ENCODE measurements at regions not wholly inside any gene's neighbourhood (a gene's known extent, or its start where the extent isn't known, plus 50 kb on each side); places are given as distances from the start of the nearest gene placed in this dataset.

- TF ChIP-seq POLR2AphosphoS5 (IDR thresholded peaks at IDR 0.05), result no peak
- TF ChIP-seq EP300 (IDR thresholded peaks at IDR 0.05), result no peak
- TF ChIP-seq POLR2A (IDR thresholded peaks at IDR 0.05), result no peak
- TF ChIP-seq CTCF (IDR thresholded peaks at IDR 0.05), result no peak
Measured at GRCh38 chr14:65252482-65253255, 150.4 kb upstream of the MAX start.

GRCh38 chr14:65255029-65255545 lies 152.8 kb upstream of the MAX start:
- Histone ChIP-seq H3K4me3 (no peak overlapping the region), H3K27me3 (no peaks in the 10 kb centered on the region), H3K27ac (no peak overlapping the region), H3K4me1 (peaks cover 0 to 8% (median 2%) of the 10 kb centered on the region in 4 donors), H3K9me3 (peaks cover 0 to 5% (median 0%) of the 10 kb centered on the region in 4 donors), H3K36me3 (no peaks in the 10 kb centered on the region)
- ATAC-seq (ENCODE audit: low FRiP score in 2 of 2), result no peak
- TF ChIP-seq POLR2AphosphoS5 (IDR thresholded peaks at IDR 0.05), result no peak
- TF ChIP-seq EP300 (IDR thresholded peaks at IDR 0.05), result no peak
- no peak for TF ChIP-seq POLR2A (IDR thresholded peaks at IDR 0.05)
- no peak for TF ChIP-seq CTCF (IDR thresholded peaks at IDR 0.05)
- DNase-seq, result no peak
- 77% methylated on average over 5 of the region's 5 CpGs for WGBS, 2 donors

More at GRCh38 chr14:65252482-65253255, 150.4 kb upstream of the MAX start:
- no peak overlapping the region for H3K4me3 ChIP-seq
- DNase-seq (no peak), ATAC-seq (ENCODE audit: low FRiP score in 2 of 2) (no peak)
- H3K36me3 ChIP-seq, result no peaks in the 10 kb centered on the region
- H3K9me3 ChIP-seq, result no peaks in the 10 kb centered on the region
- WGBS, 2 donors, result 0 to 100% methylated on average over 1 of the region's 1 CpG
- no peaks in the 10 kb centered on the region for H3K27me3 ChIP-seq
- peaks cover 0 to 10% (median 2%) of the 10 kb centered on the region in 4 donors for H3K4me1 ChIP-seq
- no peak overlapping the region for H3K27ac ChIP-seq

GRCh38 chr14:65255583-65256461 lies 153.5 kb upstream of the MAX start:
- no peak for TF ChIP-seq POLR2AphosphoS5 (IDR thresholded peaks at IDR 0.05)
- no peak for TF ChIP-seq POLR2A (IDR thresholded peaks at IDR 0.05)
- TF ChIP-seq CTCF (IDR thresholded peaks at IDR 0.05), result no peak
- TF ChIP-seq EP300 (IDR thresholded peaks at IDR 0.05), result no peak
- Histone ChIP-seq H3K9me3 (peaks cover 0 to 5% (median 0%) of the 10 kb centered on the region in 4 donors), H3K4me3 (no peak overlapping the region), H3K4me1 (peaks cover 0 to 6% (median 2%) of the 10 kb centered on the region in 4 donors), H3K27me3 (no peaks in the 10 kb centered on the region), H3K36me3 (no peaks in the 10 kb centered on the region), H3K27ac (no peak overlapping the region)
- ATAC-seq (ENCODE audit: low FRiP score in 2 of 2) (no peak), DNase-seq (peak in 1 of 2 donors; percentile 71)
- WGBS, 2 donors, result 52 to 68% methylated on average over 8 of the region's 8 CpGs

- ATAC-seq (ENCODE audit: low FRiP score in 2 of 2), result no peak
- H3K4me3 ChIP-seq, result no peak overlapping the region
- WGBS, 2 donors, result 88 to 98% methylated on average over 4 of the region's 4 CpGs
- H3K27me3 ChIP-seq, result no peaks in the 10 kb centered on the region
- no peak for DNase-seq
- H3K4me1 ChIP-seq, result peaks cover 0 to 3% (median 0%) of the 10 kb centered on the region in 4 donors
- H3K36me3 ChIP-seq, result no peaks in the 10 kb centered on the region
- H3K9me3 ChIP-seq, result peaks cover 0 to 5% (median 0%) of the 10 kb centered on the region in 4 donors
- H3K27ac ChIP-seq, result no peak overlapping the region
- TF ChIP-seq POLR2AphosphoS5 (IDR thresholded peaks at IDR 0.05) (no peak), POLR2A (IDR thresholded peaks at IDR 0.05) (no peak), EP300 (IDR thresholded peaks at IDR 0.05) (no peak), CTCF (IDR thresholded peaks at IDR 0.05) (no peak)
Measured at GRCh38 chr14:65256714-65257113, 154.4 kb upstream of the MAX start.

Measured in upper lobe of left lung (tissue), 6 donors.